ENCODE measurements at regions not wholly inside any gene's neighbourhood (a gene's known extent, or its start where the extent isn't known, plus 50 kb on each side); places are given as distances from the start of the nearest gene placed in this dataset.
"Not testable (repeated sequence)": the region's sequence is repeated elsewhere in the genome, so short reads cannot be mapped to it uniquely, and the experiment has no call there.

DNA sequence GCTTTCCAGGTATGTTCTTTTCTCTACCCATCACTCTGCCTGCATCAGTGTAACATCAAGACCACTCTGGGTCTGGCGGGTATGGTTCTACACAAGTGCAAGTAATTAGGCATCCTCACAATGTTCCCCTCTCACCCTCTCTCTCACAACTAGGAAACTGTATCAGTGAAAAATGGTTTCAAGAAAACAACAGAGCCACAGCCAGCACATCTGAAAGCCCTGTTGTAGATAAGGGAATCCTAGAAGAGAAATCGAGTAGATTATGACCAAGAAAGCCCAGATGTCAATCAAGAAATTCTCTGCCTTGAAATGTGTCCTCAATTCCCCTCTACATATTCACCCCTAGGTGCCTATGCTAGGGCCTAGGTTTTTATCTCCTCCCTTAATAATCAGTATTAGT, 281.3 kb upstream of the ANKRD50 start:
- no peak for DNase-seq (ENCODE audit: low spot score)

DNA sequence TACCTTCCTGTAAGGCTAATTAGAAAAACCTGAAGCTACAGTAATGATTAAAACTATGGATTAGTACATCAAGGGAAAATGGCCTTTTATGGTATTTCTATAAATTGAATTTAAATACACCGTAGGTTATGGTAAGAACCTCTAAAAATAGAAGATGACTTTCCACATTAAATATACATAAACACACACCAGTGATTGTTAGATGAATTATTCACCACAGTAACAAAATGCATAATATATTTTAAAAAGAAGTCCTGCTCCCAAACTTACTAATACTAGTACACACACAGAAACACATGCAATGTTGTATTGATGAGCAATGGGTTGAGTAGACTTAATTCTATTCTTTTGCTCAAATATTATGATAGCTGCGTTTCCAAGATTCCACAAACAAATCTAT, 277.9 kb upstream of the ANKRD50 start:
- DNase-seq (ENCODE audit: low spot score), result no peak

DNA sequence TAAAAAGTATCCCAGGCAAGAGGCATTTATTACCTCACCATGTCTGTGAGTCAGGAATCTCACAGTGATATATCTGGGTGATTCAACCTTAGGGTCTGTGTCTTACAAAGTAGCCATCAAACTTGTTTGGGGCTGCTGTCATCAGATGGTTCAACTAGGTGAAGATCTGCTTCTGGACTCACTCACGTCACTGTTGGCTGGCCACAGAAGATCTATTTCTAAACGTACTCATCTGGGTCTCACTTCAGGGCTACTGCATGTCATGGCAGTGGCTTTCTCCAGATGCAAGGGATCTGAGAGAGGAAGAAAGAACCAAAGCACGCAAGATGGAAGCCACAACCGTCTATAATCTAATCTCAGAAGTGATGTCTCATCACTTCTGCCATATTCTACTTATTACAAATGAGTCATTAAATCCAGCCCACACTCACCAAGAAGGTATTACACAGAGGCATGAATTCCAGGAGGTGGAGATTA, 267.8 kb upstream of the ANKRD50 start:
- no peak for DNase-seq (ENCODE audit: low spot score)

DNA sequence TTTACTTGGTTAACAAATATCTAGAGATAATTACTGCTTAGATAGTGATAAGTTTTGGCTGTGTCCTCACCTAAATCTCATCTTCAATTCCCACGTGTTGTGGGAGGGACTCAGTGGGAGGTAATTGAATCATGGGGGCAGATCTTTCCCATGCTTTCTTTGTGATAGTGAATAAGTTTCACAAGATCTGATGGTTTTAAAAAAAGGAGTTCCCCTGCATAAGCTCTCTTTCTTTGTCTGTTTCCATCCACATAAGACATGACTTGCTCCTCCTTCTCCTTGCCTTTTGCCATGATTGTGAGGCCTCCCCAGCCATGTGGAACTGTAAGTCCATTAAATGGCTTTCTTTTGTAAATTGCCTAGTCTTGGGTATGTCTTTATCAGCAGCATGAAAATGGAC, 266.0 kb upstream of the ANKRD50 start:
- not testable (repeated sequence) for DNase-seq (ENCODE audit: low spot score)

DNA sequence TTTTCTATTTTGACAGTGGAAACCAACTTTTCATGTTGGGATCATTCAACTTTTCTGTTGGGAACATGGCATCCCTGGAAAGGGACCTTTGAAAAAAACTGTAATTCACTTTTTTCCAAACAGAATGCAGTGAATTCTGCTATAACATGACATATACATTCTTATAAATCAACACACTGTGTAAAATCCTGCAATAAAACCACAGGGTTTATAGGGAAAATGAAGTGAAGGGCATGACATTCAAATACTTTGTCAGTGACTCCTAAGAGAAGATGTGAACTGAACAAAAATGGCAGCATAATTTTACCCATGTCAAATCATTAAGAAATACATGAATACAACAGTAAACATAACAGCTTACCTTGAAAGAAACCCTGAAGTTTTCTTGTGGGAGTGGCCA, 264.5 kb upstream of the ANKRD50 start:
- no peak for DNase-seq (ENCODE audit: low spot score)

DNA sequence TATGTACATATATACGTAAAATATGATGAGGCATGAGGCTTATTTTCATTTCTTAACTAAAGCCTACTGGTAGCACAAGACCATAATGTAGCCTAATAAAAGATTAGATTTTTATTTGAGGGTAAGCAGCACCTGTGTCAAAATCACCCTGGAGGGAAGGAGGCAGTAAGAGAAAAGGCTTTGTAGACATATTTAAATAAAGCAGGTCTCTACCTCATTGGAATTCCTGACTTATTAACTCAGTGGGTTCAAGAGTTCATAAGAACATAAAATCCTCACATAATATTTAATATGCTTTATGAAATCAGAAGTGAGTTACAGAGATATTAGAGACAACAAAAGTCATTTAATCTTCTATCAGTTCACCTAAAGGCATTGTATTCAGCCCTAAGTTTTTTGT, 261.6 kb upstream of the ANKRD50 start:
- DNase-seq (ENCODE audit: low spot score), result no peak

DNA sequence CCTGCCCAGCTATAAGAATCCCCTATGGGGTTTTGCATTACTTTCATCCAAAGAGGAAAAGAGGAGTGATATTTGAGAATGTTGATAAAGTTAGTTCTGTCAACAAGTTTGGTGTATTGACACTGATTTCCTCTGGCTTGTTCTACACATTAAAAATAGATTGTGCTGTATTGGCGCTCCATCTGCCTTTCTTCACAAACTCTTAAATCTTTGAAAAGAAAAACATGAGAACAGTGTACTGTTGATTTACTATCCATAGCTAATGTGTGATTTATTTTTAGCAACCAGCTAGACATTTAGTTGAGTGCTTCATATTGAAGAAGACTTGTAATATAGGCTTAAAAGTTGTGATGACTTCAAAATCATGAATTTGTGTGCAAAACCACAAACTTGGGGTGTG, 261.2 kb upstream of the ANKRD50 start:
- DNase-seq (ENCODE audit: low spot score), result no peak

DNA sequence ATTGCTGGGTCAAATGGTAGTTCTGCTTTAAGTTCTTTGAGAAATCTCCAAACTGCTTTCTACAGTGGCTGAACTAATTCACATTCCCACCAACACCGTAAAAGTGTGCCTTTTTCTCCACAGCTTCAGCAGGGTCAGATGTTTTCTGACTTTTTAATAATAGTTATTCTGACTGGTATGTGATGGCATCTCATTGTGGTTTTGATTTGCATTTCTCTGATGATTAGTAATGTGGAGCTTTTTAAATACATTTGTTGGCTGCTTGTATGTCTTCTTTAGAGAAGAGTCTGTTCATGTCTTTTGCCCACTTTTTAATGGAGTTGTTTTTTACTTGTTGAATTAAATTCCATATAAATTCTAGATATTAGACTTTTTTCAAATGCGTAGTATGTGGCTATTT, 257.5 kb upstream of the ANKRD50 start:
- no peak for DNase-seq (ENCODE audit: low spot score)

DNA sequence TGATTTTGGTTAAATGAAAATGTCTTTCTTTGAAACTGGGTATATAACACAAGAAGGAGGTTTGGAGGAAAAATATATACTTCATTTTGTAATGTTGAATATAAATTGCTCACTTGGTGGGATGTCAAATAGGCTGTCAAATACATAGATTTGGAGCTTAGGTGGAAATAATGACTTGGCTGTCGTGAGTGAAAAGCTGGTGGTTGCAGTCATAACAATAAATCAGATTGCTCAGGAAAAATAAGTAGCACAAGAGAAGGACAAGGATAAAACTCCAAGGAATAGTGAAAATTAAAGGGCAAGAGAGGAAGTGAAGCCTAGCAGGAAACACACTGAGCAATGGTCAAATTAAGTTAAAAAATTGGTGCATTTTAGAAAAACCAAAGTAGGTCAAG, 253.0 kb upstream of the ANKRD50 start:
- DNase-seq (ENCODE audit: low spot score), result no peak

DNA sequence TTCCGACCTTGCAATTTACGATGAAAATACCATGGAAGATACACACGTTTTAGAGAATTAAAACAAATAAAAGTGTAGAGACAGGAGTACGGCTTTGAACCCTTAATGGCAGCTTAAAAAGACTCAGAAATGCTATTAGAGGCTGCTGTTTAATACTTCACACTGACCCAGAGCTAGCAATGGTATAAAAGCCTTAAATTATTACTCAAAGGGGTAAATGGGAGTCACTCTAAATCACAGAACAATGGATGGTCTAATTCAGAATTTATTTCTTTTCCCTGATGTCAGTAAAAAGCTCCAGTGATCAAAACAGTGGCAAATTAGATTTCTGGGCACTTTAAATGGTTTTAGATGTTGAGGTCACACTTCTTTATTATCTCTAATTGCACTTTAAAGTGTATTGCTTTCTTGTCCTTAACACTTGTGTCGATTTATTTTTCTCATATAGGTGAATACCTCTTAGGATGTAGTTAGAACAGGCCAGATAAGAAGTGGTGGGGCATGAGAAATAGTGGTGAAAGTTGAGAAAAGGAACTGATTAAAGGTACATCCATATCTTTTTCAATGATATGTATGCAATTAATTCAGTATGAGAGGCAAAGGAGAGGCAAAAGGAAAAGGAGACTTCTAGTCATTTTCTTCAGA, 252.4 kb upstream of the ANKRD50 start:
- no peak for DNase-seq (ENCODE audit: low spot score)

DNA sequence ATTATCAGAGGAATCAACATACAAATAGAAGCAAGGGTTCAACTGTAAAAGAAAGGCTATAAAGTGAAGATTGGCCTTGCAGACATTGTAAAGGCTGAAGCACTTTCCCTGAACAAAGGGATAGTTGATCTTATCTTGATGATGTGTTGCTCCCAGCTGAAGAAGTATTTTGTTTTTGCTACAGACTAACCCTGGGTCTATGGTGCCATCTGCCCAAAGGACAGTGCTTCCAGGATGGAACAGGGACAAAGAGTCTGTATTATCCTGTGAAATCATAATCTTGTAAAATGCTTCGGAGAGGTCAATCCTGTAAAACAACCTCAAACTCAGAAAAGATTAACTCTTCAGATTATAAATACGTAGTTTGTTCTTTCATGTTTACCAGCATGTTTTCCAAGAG, 251.7 kb upstream of the ANKRD50 start:
- DNase-seq (ENCODE audit: low spot score), result no peak

DNA sequence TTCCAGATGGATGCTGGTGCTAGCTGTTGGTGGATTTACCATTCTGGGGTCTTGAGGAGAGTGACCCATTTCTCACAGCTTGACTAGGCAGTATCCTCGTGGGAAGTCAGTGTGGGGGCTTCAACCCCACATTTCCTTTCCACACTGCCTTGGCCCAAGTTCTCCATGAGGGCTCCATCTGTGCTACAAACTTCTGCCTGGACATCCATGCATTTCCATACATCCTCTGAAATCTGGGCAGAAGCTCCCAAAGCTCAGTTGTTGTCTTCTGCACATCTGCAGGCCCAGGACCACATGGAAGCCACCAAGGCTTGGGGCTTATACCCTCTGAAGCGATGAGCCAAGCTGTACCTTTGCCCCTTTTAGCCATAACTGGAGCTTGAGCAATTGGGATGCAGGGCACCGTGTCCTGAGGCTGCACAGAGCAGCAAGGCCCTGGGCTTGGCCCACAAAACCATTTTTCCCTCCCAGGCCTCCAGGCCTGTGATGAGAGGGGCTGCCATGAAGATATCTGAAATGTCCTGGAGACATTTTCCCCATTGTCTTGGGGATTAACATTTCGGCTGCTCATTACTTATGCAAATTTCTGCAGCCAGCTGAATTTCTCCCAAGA, 248.7 kb upstream of the ANKRD50 start:
- no peak for DNase-seq (ENCODE audit: low spot score)

DNA sequence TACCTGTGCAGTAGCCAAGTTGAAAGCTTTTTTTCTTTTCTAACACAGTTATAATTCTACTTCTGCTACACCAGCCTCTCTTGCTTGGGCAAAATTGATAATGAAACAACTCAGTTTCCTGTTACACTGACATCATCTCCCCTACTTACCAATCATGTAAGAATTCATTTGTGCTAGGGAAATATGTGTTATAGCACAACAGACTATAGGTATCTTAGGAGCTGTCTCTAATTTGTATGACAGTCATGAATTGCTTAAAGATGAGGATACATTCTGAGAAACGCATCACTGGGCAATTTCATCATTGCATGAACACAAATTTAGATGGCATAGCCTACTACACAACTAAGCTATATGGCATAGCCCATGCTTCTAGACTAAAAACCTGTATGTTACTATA, 246.3 kb upstream of the ANKRD50 start:
- DNase-seq (ENCODE audit: low spot score), result no peak

DNA sequence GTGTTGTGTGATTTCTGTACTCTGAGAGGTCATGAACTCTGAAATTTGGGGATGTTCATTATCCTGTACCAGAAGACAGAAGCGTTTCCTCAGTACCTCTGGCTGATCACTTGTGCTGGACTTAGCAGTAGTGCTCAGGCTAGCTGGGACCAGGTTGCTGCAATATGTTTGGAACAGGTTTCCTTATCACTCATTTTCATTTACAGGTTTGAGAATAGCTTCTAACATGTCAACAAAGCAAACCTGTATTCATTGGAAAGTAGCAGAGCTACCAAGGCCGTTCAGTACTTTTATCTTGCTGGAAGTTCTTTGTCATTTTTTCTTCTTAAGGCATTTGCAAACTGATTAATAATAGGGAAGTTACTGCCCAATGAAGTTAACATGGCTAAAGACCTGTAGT, 242.9 kb upstream of the ANKRD50 start:
- DNase-seq (ENCODE audit: low spot score), result no peak

DNA sequence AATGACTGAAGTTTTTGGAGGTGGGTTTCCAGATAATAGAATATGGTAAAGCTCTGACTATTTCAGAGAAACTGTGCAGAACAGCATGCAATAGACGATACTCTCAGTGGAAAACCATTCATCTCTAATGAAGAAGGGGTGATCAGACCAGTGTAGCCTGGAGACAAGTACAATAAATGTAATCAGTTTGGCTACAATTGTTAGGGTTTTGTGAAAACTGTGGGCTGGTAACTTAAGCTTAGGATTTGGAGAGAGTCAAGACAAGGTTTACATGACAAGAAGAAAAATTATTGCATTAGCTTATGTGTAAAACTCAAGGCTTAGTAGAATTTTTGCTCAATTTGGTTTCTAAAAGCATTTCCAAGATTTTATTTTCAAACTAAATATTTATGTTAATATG, 241.5 kb upstream of the ANKRD50 start:
- DNase-seq (ENCODE audit: low spot score), result no peak

DNA sequence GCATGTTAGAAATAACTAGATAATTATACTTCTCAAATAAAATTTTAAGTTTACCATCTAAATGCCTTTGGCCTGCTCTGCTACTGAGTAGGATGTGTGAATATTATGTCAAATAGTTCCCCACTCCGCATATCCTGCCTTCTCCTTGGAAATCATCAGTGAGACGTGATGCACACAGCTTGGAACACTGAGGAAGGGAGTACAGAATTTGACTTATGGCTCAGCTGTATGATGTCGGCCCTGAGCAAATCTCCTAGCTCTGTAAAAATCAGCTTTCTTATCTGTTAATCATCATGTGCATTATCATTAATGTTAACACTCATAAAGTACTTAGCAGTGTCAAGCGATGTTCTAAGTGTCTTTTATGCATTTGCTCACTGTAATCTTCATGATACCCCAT, 241.0 kb upstream of the ANKRD50 start:
- DNase-seq (ENCODE audit: low spot score), result no peak

DNA sequence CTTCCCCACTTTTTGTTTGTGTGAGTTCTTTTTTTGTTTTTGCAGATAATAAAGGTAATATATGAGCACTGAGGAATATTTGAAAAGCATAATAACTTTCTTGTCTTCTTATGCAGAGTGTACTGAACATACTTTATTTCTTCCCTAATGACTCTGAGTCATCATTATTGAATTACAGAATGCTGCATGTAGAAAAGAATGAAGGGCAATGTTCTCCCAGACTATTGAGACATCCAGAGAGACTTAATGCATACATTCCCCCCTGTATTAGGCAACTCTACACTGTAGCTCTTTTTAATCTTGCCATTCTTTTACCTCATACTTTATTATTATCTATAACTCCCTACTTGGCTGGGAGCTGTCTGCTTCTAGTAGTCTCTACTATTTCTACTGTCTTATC, 240.5 kb upstream of the ANKRD50 start:
- DNase-seq (ENCODE audit: low spot score), result no peak

DNA sequence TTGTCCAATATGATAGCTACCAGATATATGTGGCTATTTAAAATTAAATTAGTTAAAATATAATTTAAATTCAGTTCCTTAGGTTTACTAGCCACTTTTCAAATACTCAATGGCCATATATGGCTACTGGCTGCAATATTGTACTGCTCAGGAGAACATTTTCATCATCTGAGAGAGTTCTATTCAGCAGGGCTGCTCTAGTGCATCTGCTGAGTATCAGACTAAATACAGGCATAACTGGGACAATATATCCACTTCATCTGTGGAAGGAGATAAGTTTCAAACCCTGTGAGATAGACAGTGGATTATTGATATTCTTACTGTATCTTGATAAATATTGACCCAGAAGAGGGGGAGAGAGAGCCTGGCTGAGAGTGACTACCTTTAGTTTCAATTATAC, 240.1 kb upstream of the ANKRD50 start:
- no peak for DNase-seq (ENCODE audit: low spot score)

DNA sequence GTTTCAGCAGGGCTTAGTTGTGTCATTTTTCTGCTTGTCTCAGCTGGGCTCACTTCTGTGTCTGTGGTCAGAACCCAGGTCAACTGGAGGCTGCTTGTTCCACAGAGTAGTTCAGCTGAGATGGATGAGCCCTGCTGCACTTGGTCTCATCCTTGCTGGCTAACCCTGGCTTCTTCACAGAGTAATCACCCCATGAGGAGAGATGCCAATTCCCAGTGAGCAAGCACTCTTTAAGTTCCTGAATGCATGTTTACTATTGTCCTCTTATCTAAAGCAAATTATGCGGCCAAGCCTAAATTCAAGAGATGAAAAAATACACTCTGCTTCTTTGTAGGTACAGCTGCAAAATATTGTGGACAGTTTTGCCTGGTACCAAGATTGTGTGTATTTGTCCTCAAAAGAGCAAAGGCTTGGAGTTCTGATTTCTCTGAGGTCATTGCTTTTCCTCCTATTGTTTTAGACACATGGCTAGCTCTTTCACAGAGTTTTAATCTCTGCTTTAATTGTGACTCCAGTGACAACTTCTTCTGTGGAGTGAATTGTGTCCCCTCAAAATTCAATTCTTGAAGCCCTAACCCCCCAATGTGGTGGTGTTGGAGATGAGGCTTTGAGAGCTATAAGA, 236.6 kb upstream of the ANKRD50 start:
- DNase-seq (ENCODE audit: low spot score), result no peak

DNA sequence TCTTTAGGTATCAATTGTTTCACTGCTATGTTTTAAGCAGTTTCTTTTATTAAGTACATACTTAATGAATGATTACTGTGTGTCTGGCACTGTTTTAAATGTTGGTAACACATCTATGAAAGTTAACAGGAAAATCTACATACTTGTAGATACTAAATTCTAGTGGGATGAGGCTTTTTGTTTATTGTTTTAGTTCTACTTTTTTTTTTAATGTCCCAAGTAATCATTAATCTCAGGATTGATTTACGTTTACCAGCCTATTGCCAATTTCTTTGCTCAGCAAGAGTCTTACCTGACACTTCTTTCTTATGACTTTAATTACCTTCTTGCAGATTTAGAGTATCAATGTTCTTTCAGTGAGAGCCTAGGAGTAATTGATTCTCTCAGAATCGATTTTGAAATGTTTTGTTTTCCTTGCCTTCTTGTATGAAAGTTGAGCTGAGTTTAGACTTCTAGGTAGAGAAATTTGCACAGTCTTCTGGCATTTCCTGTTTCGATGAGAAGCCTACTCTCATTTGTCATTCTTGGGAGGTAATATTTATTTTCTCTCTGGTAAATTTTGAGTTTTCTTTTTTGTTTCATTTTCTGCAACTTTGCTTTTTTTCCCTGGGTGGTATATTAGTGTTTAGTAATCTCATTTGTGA, 235.2 kb upstream of the ANKRD50 start:
- DNase-seq (ENCODE audit: low spot score), result no peak

DNA sequence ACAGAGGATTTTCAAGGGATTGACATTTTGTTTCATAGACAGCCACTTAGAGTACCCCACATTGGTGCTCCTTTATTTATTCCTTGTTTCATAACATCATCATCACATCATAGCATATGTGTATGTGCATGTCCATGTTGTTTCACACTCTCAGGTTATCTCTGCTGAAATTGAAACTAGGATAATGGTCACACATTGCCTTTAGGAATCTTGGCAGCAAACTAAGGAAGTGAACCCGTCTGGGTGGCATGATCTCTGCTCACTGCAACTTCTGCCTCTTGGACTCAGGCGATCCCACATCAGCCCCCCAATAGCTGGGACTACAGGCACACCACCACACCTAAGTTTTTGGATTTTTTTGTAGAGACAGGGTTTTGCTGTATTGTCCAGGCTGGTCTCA, 234.2 kb upstream of the ANKRD50 start:
- no peak for DNase-seq (ENCODE audit: low spot score)

DNA sequence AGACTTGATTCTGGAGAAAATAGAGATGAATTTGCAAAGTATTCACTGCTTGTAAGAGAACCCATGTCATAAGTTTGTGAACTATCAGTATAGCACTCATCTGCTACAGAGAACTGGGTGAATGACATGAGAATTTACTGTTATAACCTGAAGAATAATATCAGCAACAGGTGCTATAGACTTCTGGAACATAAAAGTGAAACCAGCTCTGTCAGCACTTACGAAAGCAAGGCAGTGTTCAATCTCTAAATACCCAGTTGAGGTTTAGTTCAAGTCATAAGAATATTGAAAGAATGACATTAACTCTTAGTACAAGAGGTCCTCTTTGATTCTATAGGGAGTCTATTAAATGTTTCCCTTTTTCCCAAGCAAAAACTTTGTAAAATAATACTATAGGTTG, 232.9 kb upstream of the ANKRD50 start:
- DNase-seq (ENCODE audit: low spot score), result no peak

DNA sequence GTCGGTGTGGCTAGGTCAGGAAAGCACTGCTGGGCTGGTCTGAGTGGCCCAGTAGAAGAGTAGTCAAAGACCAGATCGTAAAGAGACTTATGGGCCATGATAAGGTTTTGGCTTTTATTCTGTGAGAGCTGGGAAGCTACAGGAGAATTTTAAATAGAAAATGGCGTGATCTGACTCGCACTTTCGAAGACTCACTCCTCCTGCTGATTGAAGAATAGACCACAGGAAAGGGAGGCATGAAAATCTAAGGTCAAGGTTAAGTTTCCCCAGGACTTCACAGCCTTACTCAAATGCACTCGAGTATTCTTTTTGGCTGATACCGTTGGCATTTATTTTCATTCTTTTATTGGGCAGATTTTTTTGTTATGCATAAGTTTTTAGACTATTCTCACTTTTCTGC, 231.4 kb upstream of the ANKRD50 start:
- DNase-seq (ENCODE audit: low spot score), result no peak

All from activated CD4-positive, alpha-beta T cell treated with anti-CD3 and anti-CD28 coated beads, Interleukin-2, Interleukin-4, amounts not matched to agents 100 ng/mL and 50 ng/mL, durations not matched to agents 16 hours and 8 hours (primary cell).